ENCODE measurements at regions not wholly inside any gene's neighbourhood (a gene's known extent, or its start where the extent isn't known, plus 50 kb on each side); places are given as distances from the start of the nearest gene placed in this dataset.

GRCh38 chr15:87639305-87640011 is 617.1 kb downstream of the NTRK3 start:
- TF ChIP-seq ZNF565 (CRISPR knock-in tag; conservative IDR thresholded peaks at IDR 0.05; ENCODE audit: low read depth) (no peak), PATZ1 (CRISPR knock-in tag; IDR thresholded peaks at IDR 0.05; ENCODE audit: borderline replicate concordance) (no peak), ARNTL (CRISPR knock-in tag; IDR thresholded peaks at IDR 0.05; ENCODE audit: borderline replicate concordance, low read depth) (no peak), ZFP30 (CRISPR knock-in tag; IDR thresholded peaks at IDR 0.05) (no peak), CREB5 (CRISPR knock-in tag; IDR thresholded peaks at IDR 0.05; ENCODE audit: low read depth) (no peak), RARB (CRISPR knock-in tag; IDR thresholded peaks at IDR 0.05) (no peak), ZNF8 (CRISPR knock-in tag; IDR thresholded peaks at IDR 0.05) (no peak), ZNF70 (CRISPR knock-in tag; IDR thresholded peaks at IDR 0.05) (no peak), GLIS3 (CRISPR knock-in tag; IDR thresholded peaks at IDR 0.05) (no peak), TSHZ2 (CRISPR knock-in tag; IDR thresholded peaks at IDR 0.05) (no peak), SNAI2 (CRISPR knock-in tag; IDR thresholded peaks at IDR 0.05) (no peak), ESRRG (CRISPR knock-in tag; IDR thresholded peaks at IDR 0.05) (no peak)

Data from SK-N-SH treated with all-trans-retinoic acid at 6 μM for 48 hours (cell line).